ENCODE measurements at regions not wholly inside any gene's neighbourhood (a gene's known extent, or its start where the extent isn't known, plus 50 kb on each side); places are given as distances from the start of the nearest gene placed in this dataset.

DNA sequence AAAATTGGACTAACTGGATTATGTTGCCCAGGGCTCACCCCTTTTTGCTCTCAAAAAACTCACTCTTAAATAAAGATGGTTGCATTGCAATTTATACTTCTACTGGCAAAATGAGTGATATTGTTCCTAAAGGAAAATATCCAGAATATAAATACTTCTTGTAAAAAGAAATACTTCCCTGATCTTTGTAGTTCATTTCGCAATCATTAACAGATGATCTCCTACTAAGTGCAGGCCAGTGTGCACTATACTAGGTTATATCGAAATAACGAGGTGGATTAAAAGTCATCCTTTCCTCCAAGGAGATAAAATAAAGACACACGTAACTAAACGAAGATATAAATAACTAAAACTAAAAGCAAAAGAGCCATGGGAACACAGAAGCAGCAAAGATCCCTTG is 63.0 kb downstream of the MEX3B start:
- POLR2A ChIA-PET, result no interaction called here
- TF ChIP-seq, protein P1, sequence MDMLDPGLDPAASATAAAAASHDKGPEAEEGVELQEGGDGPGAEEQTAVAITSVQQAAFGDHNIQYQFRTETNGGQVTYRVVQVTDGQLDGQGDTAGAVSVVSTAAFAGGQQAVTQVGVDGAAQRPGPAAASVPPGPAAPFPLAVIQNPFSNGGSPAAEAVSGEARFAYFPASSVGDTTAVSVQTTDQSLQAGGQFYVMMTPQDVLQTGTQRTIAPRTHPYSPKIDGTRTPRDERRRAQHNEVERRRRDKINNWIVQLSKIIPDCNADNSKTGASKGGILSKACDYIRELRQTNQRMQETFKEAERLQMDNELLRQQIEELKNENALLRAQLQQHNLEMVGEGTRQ (IDR thresholded peaks at IDR 0.05), result no peak
- TF ChIP-seq MAFK (IDR thresholded peaks at IDR 0.05; ENCODE audit: partially characterized antibody) (no peak), CHD2 (IDR thresholded peaks at IDR 0.05; ENCODE audit: low read length, partially characterized antibody) (no peak), KDM1A (IDR thresholded peaks at IDR 0.05; ENCODE audit: low read depth) (no peak), POLR2AphosphoS2 (conservative IDR thresholded peaks at IDR 0.05; ENCODE audit: low read length) (no peak), FOXS1 (CRISPR knock-in tag; IDR thresholded peaks at IDR 0.05) (no peak), RARB (CRISPR knock-in tag; IDR thresholded peaks at IDR 0.05) (no peak), MAX (IDR thresholded peaks at IDR 0.05) (no peak), ZSCAN20 (CRISPR knock-in tag; IDR thresholded peaks at IDR 0.05) (no peak), FOSB (CRISPR knock-in tag; IDR thresholded peaks at IDR 0.05) (no peak), EP300 (IDR thresholded peaks at IDR 0.05) (no peak), RCOR1 (IDR thresholded peaks at IDR 0.05; ENCODE audit: low read depth, low read length) (no peak), GATA3 (IDR thresholded peaks at IDR 0.05; ENCODE audit: borderline replicate concordance) (no peak)
- TF ChIP-seq, protein P2, sequence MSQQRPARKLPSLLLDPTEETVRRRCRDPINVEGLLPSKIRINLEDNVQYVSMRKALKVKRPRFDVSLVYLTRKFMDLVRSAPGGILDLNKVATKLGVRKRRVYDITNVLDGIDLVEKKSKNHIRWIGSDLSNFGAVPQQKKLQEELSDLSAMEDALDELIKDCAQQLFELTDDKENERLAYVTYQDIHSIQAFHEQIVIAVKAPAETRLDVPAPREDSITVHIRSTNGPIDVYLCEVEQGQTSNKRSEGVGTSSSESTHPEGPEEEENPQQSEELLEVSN (IDR thresholded peaks at IDR 0.05; ENCODE audit: borderline replicate concordance, low read depth), result no peak
- Histone ChIP-seq H3K27ac (no peak overlapping the region), H3K4me1 (no peaks in the 10 kb centered on the region; the same call in 2 of the 3 replicates), H3K4me3 (no peak overlapping the region), H3K9me3 (peaks cover 7% of the 10 kb centered on the region; the same call in 1 of the 3 replicates), H3K4me2 (no peak overlapping the region)
- CTCF ChIA-PET, result no interaction called here
- no peak for DNase-seq (ENCODE audit: low read depth in 1 of 2, low spot score in 1 of 2)
- FAIRE-seq, result no peak
- ATAC-seq, result no peak
- 37% methylated on average over 5 of the region's 5 CpGs for WGBS (ENCODE audit: missing lambda C conversion rate)

GRCh38 chr15:81981908-81982307 is 63.9 kb downstream of the MEX3B start:
- H3K4me2 ChIP-seq, result no peak overlapping the region
- no peak overlapping the region for H3K4me3 ChIP-seq
- no peak for ATAC-seq
- 1% methylated on average over 3 of the region's 3 CpGs for WGBS (ENCODE audit: missing lambda C conversion rate)
- TF ChIP-seq, protein P1 (IDR thresholded peaks at IDR 0.05), result peak; percentile 42; the same call in 1 of the 2 replicates
- TF ChIP-seq HOXB13 (CRISPR knock-in tag; IDR thresholded peaks at IDR 0.05; ENCODE audit: low read depth), result no peak
- H3K27ac ChIP-seq, result no peak overlapping the region
- FAIRE-seq, result no peak
- H3K4me1 ChIP-seq, result no peaks in the 10 kb centered on the region; the same call in 2 of the 3 replicates
- ChIA-PET POLR2A (no interaction called here), CTCF (no interaction called here)
- DNase-seq (ENCODE audit: low read depth in 1 of 2, low spot score in 1 of 2), result no peak
- H3K9me3 ChIP-seq, result peaks cover 13% of the 10 kb centered on the region; the same call in 2 of the 3 replicates

DNA sequence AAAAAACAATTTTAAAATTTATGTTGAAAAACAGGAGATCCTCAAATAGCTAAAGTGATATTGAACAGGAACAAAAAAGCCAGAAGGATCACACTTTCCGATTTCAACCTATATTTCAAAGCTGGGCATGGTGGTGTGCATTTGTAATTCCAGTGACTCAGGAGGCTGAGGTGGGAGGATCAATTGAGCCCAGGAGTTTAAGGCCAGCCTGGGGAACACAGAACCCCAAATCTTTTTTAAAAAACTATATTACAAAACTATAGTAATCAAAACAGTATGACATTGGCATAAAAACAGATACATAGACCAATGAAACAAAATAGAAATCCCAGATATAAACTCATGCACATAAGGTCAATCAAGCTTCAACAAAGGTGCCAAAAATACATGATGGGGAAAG is 68.4 kb downstream of the MEX3B start:
- ATAC-seq, result no peak

More for the DNA sequence above, 68.4 kb downstream of the MEX3B start:
- WGBS (ENCODE audit: missing lambda C conversion rate), result 19% methylated on average over 1 of the region's 1 CpG
- TF ChIP-seq MAFK (IDR thresholded peaks at IDR 0.05; ENCODE audit: partially characterized antibody), result no peak
- no peak for TF ChIP-seq FOXS1 (CRISPR knock-in tag; IDR thresholded peaks at IDR 0.05)
- no peak for TF ChIP-seq RFX5 (IDR thresholded peaks at IDR 0.05)
- no peak for TF ChIP-seq TFCP2L1 (CRISPR knock-in tag; IDR thresholded peaks at IDR 0.05)
- TF ChIP-seq NR3C1 (IDR thresholded peaks at IDR 0.05), result no peak
- TF ChIP-seq KDM1A (IDR thresholded peaks at IDR 0.05; ENCODE audit: low read depth), result no peak
- no peak for TF ChIP-seq ZC3H11A (IDR thresholded peaks at IDR 0.05)
- TF ChIP-seq JUN (IDR thresholded peaks at IDR 0.05), result no peak
- no peak for TF ChIP-seq EHMT2 (IDR thresholded peaks at IDR 0.05; ENCODE audit: low read depth)
- no peak for TF ChIP-seq SMC3 (IDR thresholded peaks at IDR 0.05)
- TF ChIP-seq, protein P1 (IDR thresholded peaks at IDR 0.05), result no peak
- no peak for TF ChIP-seq BHLHE40 (IDR thresholded peaks at IDR 0.05; ENCODE audit: low read depth, low read length)
- TF ChIP-seq CHD2 (IDR thresholded peaks at IDR 0.05; ENCODE audit: low read length, partially characterized antibody), result no peak
- TF ChIP-seq PHF8 (IDR thresholded peaks at IDR 0.05; ENCODE audit: borderline replicate concordance, low read depth), result no peak
- no peak for TF ChIP-seq BCL3 (IDR thresholded peaks at IDR 0.05)
- no peak for TF ChIP-seq ESRRA (IDR thresholded peaks at IDR 0.05; ENCODE audit: borderline replicate concordance, low read length)
- no peak for TF ChIP-seq JUNB (IDR thresholded peaks at IDR 0.05)
- H3K4me2 ChIP-seq, result no peak overlapping the region
- ChIA-PET CTCF (no interaction called here), POLR2A (no interaction called here)
- FAIRE-seq, result no peak
- H3K27ac ChIP-seq, result no peak overlapping the region
- H3K4me1 ChIP-seq, result no peaks in the 10 kb centered on the region
- no peak overlapping the region for H3K4me3 ChIP-seq
- no peak for DNase-seq (ENCODE audit: low read depth in 1 of 2, low spot score in 1 of 2)
- peaks cover 13% of the 10 kb centered on the region; the same call in 2 of the 3 replicates for H3K9me3 ChIP-seq

All from A549 (cell line).